ENCODE measurements at regions not wholly inside any gene's neighbourhood (a gene's known extent, or its start where the extent isn't known, plus 50 kb on each side); places are given as distances from the start of the nearest gene placed in this dataset.
A peak's percentile ranks its signal among the peaks of the same experiment; 100 is the strongest.
"Not testable (repeated sequence)": the region's sequence is repeated elsewhere in the genome, so short reads cannot be mapped to it uniquely, and the experiment has no call there.

GRCh38 chr14:106396999-106397398, 870.6 kb downstream of the TMEM121 start:
- FAIRE-seq, result no peak

GRCh38 chr14:106398931-106399331, 872.5 kb downstream of the TMEM121 start:
- FAIRE-seq (peak; percentile 40), DNase-seq (ENCODE audit: low spot score) (peak; percentile 29)

More at GRCh38 chr14:106396999-106397398, 870.6 kb downstream of the TMEM121 start:
- no peak for DNase-seq (ENCODE audit: low spot score)

- not testable (repeated sequence) for FAIRE-seq
- peak; percentile 19 for DNase-seq (ENCODE audit: low spot score)
Measured at GRCh38 chr14:106401316-106401715, 874.9 kb downstream of the TMEM121 start.

DNA sequence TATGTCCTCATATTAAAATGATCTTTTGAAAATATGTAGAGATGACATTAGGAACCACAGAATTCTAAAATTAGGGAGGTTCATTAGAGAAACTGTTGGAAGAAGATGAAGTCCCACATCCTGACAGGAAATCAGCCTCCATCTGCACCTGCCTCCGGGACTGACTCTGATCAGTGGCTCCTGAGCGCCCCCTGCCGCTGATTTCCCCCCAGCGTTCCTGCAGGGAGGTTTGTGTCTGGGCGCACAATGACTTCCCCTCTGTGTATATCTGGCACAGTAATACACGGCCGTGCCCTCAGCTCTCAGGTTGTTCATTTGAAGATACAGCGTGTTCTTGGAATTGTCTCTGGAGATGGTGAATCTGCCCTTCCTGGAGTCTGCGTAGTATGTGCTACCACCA, 883.8 kb downstream of the TMEM121 start:
- not testable (repeated sequence) for DNase-seq (ENCODE audit: low spot score); FAIRE-seq

DNA sequence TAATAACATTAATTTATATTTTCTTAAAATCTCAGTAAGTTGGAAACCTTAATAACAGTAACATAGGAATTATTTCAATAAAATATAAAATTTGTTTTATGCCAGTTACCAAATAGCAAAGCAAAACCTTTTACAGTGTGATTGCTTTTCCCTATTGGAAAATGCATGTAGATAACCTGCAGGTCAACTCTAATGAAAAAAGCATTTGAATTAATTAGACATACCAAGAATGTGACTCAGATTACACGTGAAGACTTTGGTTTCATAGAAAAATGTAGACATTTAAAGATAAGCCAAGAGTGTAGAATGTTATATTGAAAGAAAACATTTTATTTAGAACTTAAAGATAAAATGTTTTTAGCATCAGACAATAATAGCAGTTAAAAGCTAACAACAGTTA, 888.1 kb downstream of the TMEM121 start:
- DNase-seq (ENCODE audit: low spot score) (no peak), FAIRE-seq (no peak)

- no peak for FAIRE-seq
- DNase-seq (ENCODE audit: low spot score), result no peak
Measured at GRCh38 chr14:106417224-106418049, 891.1 kb downstream of the TMEM121 start.

GRCh38 chr14:106419376-106419965, 893.1 kb downstream of the TMEM121 start:
- no peak for DNase-seq (ENCODE audit: low spot score)
- FAIRE-seq, result no peak

DNA sequence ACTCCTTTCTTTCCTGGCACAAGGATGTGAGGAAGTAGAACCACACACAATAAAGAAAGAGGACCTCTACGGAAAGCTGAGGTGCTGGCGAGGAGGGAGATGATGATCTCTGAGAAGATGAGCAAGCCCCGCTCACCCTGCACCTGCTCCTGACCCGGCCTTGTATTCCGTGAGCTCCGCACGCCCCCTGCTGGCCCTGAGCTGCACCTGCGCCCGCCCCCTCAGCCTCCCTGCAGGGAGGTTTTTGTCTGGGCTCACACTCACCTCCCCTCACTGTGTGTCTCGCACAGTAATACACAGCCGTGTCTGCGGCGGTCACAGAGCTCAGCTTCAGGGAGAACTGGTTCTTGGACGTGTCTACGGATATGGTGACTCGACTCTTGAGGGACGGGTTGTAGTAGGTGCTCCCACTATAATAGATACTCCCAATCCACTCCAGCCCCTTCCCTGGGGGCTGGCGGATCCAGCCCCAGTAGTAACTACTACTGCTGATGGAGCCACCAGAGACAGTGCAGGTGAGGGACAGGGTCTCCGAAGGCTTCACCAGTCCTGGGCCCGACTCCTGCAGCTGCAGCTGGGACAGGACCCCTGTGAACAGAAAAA, 895.1 kb downstream of the TMEM121 start:
- FAIRE-seq, result not testable (repeated sequence)

DNA sequence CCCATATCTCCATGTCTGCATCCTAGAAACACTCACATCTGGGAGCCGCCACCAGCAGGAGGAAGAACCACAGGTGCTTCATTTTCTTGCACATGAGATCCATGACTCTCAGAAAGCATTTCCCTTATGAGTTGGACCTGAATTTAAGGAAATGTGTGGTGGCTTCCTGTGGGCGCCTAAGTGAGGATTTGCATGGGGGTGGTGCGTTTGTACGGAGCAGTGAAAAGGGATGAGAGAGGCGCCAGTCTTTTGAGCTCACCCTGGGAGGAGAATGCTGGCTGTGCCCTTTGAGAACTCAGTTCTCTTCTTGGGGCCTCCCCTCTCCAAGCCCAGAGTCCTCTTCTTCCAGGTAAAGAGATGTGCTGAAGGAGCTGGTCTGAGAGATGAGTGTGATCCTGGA, 895.7 kb downstream of the TMEM121 start:
- FAIRE-seq (no peak), DNase-seq (ENCODE audit: low spot score) (no peak)

More for the DNA sequence above, 895.1 kb downstream of the TMEM121 start:
- not testable (repeated sequence) for DNase-seq (ENCODE audit: low spot score)

DNA sequence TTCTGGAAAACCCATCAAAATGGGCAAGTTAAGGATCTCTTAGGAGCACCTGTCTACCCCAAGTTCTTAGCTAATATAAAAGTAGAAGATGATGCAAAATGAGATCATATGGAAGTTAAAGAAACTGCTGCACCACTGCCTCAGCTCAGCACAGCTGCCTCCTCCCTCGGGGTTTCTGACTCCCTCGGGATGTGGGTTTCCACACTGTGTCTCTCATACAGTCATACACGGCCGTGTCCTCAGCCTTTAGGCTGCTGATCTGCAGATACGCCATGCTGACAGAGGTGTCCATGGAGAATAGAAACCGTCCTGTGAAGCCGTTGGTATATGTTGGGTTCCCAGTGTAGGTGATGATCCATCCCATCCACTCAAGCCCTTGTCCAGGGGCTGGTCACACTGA, 898.8 kb downstream of the TMEM121 start:
- DNase-seq (ENCODE audit: low spot score); FAIRE-seq: not testable (repeated sequence)

GRCh38 chr14:106436310-106436905, 910.0 kb downstream of the TMEM121 start:
- FAIRE-seq, result no peak
- DNase-seq (ENCODE audit: low spot score), result no peak

GRCh38 chr14:106442857-106443256, 916.5 kb downstream of the TMEM121 start:
- DNase-seq (ENCODE audit: low spot score), result no peak
- FAIRE-seq, result no peak

DNA sequence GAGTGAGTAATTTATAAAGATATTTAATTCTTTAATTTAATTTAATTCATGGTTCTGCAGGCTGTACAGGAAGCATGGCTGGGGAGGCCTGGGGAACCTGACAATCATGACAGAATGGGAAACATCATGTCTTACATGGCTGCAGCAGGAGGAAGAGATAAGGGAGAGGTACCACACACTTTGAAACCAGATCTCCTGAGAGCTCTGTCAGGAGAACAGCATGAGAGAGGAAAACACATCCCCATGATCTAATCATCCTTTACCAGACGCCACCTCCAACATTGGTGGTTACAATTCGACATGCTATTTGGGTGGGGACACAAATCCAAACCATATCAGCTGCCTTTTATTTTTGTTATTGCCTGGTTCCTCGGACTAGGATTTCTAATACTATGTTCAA, 928.6 kb downstream of the TMEM121 start:
- DNase-seq (ENCODE audit: low spot score) (no peak), FAIRE-seq (no peak)

DNA sequence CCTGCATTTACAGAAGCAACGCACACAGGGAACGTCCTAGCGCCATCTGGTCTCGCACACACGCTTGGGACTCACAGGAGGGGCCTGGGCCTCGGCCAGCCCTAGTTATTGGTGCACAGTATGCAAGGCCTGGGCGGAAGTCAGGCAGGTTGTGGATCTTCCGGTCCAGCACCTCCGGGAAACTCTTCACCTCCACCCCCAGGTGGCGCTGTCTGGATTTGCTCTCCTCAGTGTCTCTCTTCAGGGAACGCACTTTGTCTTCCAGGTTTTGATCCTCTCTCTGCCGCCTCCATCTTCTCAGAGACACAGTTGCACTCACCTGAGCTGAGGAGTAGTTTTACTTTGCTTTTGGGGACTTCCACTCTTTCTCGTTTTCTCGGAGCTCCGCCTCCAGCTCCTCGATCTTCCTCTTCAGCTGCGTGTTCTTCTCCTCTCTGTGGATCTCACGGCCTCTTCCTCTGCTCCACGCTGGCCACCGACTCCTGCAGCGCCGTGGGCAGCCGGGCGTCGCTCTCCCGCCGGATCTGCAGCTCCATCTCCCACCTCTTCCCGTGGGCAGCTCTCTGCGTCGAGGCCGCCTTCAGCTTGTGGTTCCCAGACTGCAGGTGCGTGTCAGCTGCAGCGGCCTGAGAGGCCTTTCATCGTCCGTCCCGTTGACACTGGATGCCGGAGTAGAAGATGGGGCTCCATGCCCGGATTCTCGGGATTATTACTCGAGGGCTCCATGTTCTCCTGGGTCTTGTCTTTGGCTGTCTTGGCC, 933.8 kb downstream of the TMEM121 start:
- no peak for FAIRE-seq
- DNase-seq (ENCODE audit: low spot score), result peak; percentile 31

DNA sequence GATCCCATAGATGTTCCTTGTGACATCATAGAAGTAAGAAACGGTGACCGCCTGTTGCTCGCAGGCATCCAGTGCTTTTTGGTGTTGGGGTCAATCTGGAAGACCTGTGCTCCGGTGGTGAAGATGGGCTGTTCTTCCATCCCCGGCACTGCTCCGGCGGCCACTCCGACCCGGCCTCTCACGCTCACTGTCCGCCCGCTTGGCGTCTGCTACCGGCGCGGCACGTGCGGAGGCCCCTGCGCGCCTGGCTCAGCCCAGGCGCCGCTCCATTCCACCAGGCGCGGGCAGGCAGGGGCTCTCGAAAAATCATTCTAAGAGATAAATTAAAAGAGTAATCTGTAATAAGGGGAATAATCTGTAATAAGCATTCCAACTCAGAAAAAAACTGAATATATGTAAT, 934.5 kb downstream of the TMEM121 start:
- no peak for FAIRE-seq
- no peak for DNase-seq (ENCODE audit: low spot score)

DNA sequence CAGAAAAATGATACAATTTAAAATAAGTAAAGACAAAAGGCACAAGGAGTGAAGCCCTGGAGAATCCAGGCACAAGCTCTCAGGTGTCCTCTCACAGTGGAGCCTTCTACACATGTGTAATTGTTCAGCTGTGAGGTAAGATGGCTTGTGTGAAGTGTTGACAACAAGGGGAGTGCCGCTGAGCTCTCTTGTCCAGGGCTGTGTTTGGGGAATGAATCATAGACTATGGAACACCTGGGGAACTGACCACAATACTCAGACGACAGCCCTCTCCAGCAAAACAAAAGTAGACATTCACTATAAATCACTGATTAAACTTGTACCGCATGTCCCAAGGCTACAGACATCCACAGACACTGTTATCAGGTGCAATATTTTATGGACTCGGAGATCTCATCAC, 940.1 kb downstream of the TMEM121 start:
- DNase-seq (ENCODE audit: low spot score), result peak; percentile 26
- not testable (repeated sequence) for FAIRE-seq

DNA sequence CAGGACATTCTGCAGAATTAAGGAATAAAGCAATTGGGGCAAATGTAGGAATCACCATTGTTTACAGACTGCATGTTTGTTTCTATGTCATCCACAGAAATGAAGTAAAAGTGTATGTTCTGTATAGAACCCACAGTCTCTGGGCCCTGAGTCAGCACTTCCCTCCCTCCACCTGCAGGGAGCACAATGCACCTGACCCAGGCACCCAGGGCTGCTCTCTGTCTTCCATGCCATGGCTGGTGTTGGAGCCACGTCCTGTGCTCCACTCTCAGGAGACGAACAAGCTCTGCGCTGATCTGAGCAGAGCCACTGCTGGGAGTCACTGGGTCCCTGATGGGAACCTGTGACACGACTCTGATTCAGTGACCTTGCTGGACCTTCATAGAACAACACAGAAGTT, 942.5 kb downstream of the TMEM121 start:
- not testable (repeated sequence) for DNase-seq (ENCODE audit: low spot score); FAIRE-seq

- not testable (repeated sequence) for FAIRE-seq; DNase-seq (ENCODE audit: low spot score)
Measured at GRCh38 chr14:106470028-106470427, 943.6 kb downstream of the TMEM121 start.

DNA sequence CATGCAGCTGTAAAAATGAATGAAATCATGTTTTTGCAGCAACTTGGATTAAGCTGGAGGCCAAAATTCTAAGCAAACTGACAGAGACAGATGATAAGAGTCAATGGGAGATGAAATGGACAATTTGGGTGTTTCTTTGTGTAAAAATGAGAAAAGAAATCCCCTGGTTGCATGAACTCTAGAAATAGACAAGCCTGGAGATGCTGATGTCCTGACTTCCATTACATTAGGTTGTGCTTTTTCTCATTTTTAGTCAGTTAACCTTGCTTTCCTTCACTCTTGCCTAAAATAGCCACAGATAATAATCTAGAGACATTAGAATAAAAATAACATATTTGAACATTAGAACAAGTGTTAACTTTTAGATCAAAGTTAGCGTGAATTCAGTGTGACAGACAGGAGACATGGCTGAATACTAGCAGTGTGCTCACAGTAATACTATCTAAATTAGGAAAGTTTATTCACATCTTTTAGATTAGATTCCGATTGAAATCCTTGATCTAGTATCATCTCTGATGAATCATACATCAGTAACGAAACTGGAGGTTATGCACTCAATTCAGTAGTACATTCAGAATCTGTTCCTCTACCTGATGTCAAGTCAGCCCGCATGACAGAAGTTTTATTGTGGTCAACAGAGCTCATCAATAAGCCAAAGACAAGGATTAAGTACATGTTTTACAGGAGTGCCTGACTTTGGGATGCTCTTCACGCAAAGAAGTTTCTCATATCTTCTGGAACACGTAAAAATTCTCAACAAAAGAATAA, 948.1 kb downstream of the TMEM121 start:
- not testable (repeated sequence) for DNase-seq (ENCODE audit: low spot score); FAIRE-seq

GRCh38 chr14:106475214-106475613, 948.8 kb downstream of the TMEM121 start:
- not testable (repeated sequence) for FAIRE-seq; DNase-seq (ENCODE audit: low spot score)

Data from urothelium cell line (cell line).